ENCODE measurements at regions not wholly inside any gene's neighbourhood (a gene's known extent, or its start where the extent isn't known, plus 50 kb on each side); places are given as distances from the start of the nearest gene placed in this dataset.

DNA sequence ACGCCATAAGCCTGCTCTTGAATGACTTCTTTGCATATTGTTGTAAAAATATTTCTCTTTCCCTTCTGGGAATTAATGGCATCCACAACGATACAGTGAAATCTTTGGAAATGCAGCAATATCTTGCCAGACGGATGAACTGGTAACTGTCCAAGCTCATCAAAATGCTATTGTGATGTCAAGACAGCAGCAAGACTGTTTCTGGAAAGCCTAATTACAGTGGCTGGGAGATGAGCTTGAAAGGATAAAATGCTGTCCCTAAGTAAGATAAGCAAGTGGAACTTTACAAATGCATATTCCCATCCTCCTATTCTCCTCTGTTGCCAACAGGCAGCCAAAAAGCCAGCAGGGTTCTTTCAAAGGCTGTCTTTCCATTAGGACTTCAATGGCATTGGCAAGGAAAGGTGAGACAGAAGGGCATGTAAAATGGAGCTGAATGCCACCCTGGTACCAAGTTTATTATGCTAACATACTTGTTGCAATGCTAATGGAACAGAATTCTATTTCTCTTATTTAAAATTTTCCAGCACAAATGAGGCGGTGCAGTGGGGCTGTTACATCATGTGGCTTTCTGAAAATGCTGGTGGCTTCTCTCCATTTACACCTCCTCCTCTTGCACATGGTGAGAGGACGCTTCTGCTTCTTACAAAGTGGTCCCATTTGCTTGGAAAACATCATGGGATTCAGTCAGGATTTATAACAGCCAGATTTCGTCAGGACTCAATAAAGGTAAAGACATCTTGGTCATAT is 178.3 kb upstream of the PTER start (continued):
- TF ChIP-seq, protein P1, sequence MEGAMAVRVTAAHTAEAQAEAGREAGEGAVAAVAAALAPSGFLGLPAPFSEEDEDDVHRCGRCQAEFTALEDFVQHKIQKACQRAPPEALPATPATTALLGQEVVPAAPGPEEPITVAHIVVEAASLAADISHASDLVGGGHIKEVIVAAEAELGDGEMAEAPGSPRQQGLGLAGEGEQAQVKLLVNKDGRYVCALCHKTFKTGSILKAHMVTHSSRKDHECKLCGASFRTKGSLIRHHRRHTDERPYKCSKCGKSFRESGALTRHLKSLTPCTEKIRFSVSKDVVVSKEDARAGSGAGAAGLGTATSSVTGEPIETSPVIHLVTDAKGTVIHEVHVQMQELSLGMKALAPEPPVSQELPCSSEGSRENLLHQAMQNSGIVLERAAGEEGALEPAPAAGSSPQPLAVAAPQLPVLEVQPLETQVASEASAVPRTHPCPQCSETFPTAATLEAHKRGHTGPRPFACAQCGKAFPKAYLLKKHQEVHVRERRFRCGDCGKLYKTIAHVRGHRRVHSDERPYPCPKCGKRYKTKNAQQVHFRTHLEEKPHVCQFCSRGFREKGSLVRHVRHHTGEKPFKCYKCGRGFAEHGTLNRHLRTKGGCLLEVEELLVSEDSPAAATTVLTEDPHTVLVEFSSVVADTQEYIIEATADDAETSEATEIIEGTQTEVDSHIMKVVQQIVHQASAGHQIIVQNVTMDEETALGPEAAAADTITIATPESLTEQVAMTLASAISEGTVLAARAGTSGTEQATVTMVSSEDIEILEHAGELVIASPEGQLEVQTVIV (IDR thresholded peaks at IDR 0.05; ENCODE audit: borderline replicate concordance, partially characterized antibody), result no peak

DNA sequence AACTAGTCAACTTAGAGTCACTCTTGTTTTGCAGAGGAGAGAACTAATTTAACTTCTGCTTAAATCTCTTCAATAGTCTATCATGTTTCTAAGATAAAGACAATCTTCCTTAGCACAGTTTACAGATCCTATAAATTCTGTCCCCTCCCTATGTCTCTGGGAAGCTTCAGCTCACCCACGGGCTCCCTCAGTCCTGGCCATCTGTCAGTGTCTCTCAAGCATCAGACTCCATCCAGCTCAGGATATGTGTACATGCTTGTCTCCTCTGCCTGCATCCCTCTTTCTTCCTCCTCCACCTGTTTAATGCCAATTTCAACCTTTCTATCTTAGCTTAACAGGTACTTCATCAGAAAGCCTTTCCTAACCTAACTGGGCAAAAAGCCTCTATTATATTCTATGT is 177.1 kb upstream of the PTER start:
- no peak for DNase-seq (ENCODE audit: low read depth, low spot score)
- H3K4me2 ChIP-seq (ENCODE audit: control insufficient read depth, insufficient read depth), result no peak overlapping the region
- ChIA-PET SMC1A (ENCODE audit: uncharacterized antibody, unreplicated experiment) (no interaction called here), RAD21 (ENCODE audit: unreplicated experiment) (no interaction called here), CTCF (no interaction called here), POLR2A (no interaction called here)
- no peaks in the 10 kb centered on the region for H4K20me1 ChIP-seq (ENCODE audit: control insufficient read depth, insufficient read depth)
- no TSS peak for BruUV-seq (replicated peaks)
- no peak overlapping the region for H3K27ac ChIP-seq (ENCODE audit: control insufficient read depth, insufficient read depth)
- no peaks in the 10 kb centered on the region for H3K9me3 ChIP-seq (replicated peaks; ENCODE audit: control insufficient read depth, insufficient read depth, low read length)
- no peak overlapping the region for H3K9ac ChIP-seq (ENCODE audit: control insufficient read depth, insufficient read depth, low read length)
- ATAC-seq, result no peak
- no peak for FAIRE-seq
- H3K27me3 ChIP-seq (replicated peaks in 1 of 2; ENCODE audit: control insufficient read depth in 2 of 2, insufficient read depth in 2 of 2, low read length in 1 of 2), result no peaks in the 10 kb centered on the region
- no peak overlapping the region for H3K4me3 ChIP-seq
- no peak overlapping the region for H2AFZ ChIP-seq (ENCODE audit: control insufficient read depth, low read depth, low read length)
- WGBS (ENCODE audit: insufficient coverage, insufficient replicate concordance, low lambda C conversion rate, missing lambda C conversion rate), result 6% methylated on average over 1 of the region's 1 CpG
- no peaks in the 10 kb centered on the region for H3K79me2 ChIP-seq (ENCODE audit: control insufficient read depth, insufficient read depth, low read length)
- no peaks in the 10 kb centered on the region for H3K4me1 ChIP-seq (ENCODE audit: control insufficient read depth, insufficient read depth, low read length)
- in situ Hi-C loops (cut with MboI), result no loop called here
- intact Hi-C loops (cut with micrococcal nuclease; ENCODE audit: unreplicated experiment), result no loop called here
- no peaks in the 10 kb centered on the region for H3K36me3 ChIP-seq (ENCODE audit: control insufficient read depth in 2 of 2, insufficient read depth in 2 of 2, low read length in 1 of 2)
- TF ChIP-seq, protein P2, sequence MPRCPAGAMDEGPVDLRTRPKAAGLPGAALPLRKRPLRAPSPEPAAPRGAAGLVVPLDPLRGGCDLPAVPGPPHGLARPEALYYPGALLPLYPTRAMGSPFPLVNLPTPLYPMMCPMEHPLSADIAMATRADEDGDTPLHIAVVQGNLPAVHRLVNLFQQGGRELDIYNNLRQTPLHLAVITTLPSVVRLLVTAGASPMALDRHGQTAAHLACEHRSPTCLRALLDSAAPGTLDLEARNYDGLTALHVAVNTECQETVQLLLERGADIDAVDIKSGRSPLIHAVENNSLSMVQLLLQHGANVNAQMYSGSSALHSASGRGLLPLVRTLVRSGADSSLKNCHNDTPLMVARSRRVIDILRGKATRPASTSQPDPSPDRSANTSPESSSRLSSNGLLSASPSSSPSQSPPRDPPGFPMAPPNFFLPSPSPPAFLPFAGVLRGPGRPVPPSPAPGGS (IDR thresholded peaks at IDR 0.05; ENCODE audit: borderline replicate concordance, insufficient read depth, low read depth, low read length, poor library complexity, severe bottlenecking), result no peak
- TF ChIP-seq CBFB (IDR thresholded peaks at IDR 0.05; ENCODE audit: low read depth) (no peak), ZZZ3 (IDR thresholded peaks at IDR 0.05; ENCODE audit: control insufficient read depth, insufficient read length, low read depth) (no peak), IRF4 (IDR thresholded peaks at IDR 0.05; ENCODE audit: low read depth, low read length) (no peak), NR2C1 (IDR thresholded peaks at IDR 0.05) (no peak), TARDBP (IDR thresholded peaks at IDR 0.05; ENCODE audit: borderline replicate concordance) (no peak), MXI1 (IDR thresholded peaks at IDR 0.05; ENCODE audit: low read depth, low read length) (no peak), YBX1 (IDR thresholded peaks at IDR 0.05) (no peak)
- TF ChIP-seq, protein P3, sequence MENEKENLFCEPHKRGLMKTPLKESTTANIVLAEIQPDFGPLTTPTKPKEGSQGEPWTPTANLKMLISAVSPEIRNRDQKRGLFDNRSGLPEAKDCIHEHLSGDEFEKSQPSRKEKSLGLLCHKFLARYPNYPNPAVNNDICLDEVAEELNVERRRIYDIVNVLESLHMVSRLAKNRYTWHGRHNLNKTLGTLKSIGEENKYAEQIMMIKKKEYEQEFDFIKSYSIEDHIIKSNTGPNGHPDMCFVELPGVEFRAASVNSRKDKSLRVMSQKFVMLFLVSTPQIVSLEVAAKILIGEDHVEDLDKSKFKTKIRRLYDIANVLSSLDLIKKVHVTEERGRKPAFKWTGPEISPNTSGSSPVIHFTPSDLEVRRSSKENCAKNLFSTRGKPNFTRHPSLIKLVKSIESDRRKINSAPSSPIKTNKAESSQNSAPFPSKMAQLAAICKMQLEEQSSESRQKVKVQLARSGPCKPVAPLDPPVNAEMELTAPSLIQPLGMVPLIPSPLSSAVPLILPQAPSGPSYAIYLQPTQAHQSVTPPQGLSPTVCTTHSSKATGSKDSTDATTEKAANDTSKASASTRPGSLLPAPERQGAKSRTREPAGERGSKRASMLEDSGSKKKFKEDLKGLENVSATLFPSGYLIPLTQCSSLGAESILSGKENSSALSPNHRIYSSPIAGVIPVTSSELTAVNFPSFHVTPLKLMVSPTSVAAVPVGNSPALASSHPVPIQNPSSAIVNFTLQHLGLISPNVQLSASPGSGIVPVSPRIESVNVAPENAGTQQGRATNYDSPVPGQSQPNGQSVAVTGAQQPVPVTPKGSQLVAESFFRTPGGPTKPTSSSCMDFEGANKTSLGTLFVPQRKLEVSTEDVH (IDR thresholded peaks at IDR 0.05; ENCODE audit: low read depth, partially characterized antibody), result no peak
- TF ChIP-seq, protein P4, sequence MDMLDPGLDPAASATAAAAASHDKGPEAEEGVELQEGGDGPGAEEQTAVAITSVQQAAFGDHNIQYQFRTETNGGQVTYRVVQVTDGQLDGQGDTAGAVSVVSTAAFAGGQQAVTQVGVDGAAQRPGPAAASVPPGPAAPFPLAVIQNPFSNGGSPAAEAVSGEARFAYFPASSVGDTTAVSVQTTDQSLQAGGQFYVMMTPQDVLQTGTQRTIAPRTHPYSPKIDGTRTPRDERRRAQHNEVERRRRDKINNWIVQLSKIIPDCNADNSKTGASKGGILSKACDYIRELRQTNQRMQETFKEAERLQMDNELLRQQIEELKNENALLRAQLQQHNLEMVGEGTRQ (IDR thresholded peaks at IDR 0.05; ENCODE audit: borderline replicate concordance, low read depth, low read length), result no peak
- TF ChIP-seq, protein P5, sequence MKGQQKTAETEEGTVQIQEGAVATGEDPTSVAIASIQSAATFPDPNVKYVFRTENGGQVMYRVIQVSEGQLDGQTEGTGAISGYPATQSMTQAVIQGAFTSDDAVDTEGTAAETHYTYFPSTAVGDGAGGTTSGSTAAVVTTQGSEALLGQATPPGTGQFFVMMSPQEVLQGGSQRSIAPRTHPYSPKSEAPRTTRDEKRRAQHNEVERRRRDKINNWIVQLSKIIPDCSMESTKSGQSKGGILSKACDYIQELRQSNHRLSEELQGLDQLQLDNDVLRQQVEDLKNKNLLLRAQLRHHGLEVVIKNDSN (IDR thresholded peaks at IDR 0.05; ENCODE audit: borderline replicate concordance, extremely low read length, insufficient read depth, low read depth, low read length), result no peak

All from GM12878 (cell line).